Lower lobe of right lung (tissue), 2 donors: ENCODE measurements at regions not wholly inside any gene's neighbourhood (a gene's known extent, or its start where the extent isn't known, plus 50 kb on each side); places are given as distances from the start of the nearest gene placed in this dataset.
A peak's percentile ranks its signal among the peaks of the same experiment; 100 is the strongest.
"Not testable (repeated sequence)": the region's sequence is repeated elsewhere in the genome, so short reads cannot be mapped to it uniquely, and the experiment has no call there.

Source experiments
- ATAC-seq, 2 donors: fragments of 200-7000 bp; cut with Tn5 transposase; one replicate each; pipeline ENCODE4 v1.9.1; 2020 to 2022; ENCODE audit warnings: mild to moderate bottlenecking in 2 of 2, moderate library complexity in 2 of 2
- DNase-seq: peaks from one replicate; pipeline ENCODE4 v3.0.0-alpha.2; 2020
- H3K27ac ChIP-seq: fragments of 200-600 bp; one replicate; pipeline ENCODE4 v1.8.0; 2022
- H3K27me3 ChIP-seq: fragments of 200-600 bp; one replicate; pipeline ENCODE4 v1.8.0; 2022; ENCODE audit warnings: low read depth
- H3K36me3 ChIP-seq: fragments of 200-600 bp; one replicate; pipeline ENCODE4 v1.8.0; 2022; ENCODE audit warnings: mild to moderate bottlenecking
- H3K4me1 ChIP-seq: fragments of 200-600 bp; one replicate; pipeline ENCODE4 v1.8.0; 2022
- H3K4me3 ChIP-seq: fragments of 200-600 bp; one replicate; pipeline ENCODE4 v1.8.0; 2022; ENCODE audit warnings: mild to moderate bottlenecking
- H3K9me3 ChIP-seq: fragments of 200-600 bp; one replicate; pipeline ENCODE4 v1.8.0; 2022
- CTCF ChIP-seq: fragments of 200-600 bp; IDR thresholded peaks from one replicate; pipeline ENCODE4 v1.8.0; 2022; ENCODE audit warnings: antibody characterized with exemption, mild to moderate bottlenecking
- intact Hi-C: fragments of 100-400 bp; cut with DNase I; formaldehyde crosslinking; loops from one replicate; pipeline ENCODE4 v1.11.0; 2022
- donor health status: DM: no; HTN: yes; CAD: no; lungs with severe emphysema.

GRCh38 chr1:102466487-102466886, 469.8 kb upstream of the OLFM3 start:
- Histone ChIP-seq H3K27me3 (no peaks in the 10 kb centered on the region), H3K4me1 (no peaks in the 10 kb centered on the region), H3K36me3 (no peaks in the 10 kb centered on the region), H3K4me3 (no peak overlapping the region), H3K9me3 (no peaks in the 10 kb centered on the region), H3K27ac (no peak overlapping the region)
- TF ChIP-seq CTCF = no peak
- ATAC-seq (no peak), DNase-seq (no peak)
- intact Hi-C loops = no loop called here

- H3K9me3 ChIP-seq = no peaks in the 10 kb centered on the region
- no peak for DNase-seq
- H3K27me3 ChIP-seq = no peaks in the 10 kb centered on the region
- H3K4me1 ChIP-seq = no peaks in the 10 kb centered on the region
- H3K4me3 ChIP-seq = no peak overlapping the region
- intact Hi-C loops = no loop called here
- H3K27ac ChIP-seq = no peak overlapping the region
- ATAC-seq = no peak
- no peaks in the 10 kb centered on the region for H3K36me3 ChIP-seq
- no peak for TF ChIP-seq CTCF
These were observed 466.6 kb upstream of the OLFM3 start for GRCh38 chr1:102463328-102463727.

GRCh38 chr1:102442317-102442716, 445.6 kb upstream of the OLFM3 start:
- intact Hi-C loops, H3K27me3 ChIP-seq, H3K4me1 ChIP-seq, H3K9me3 ChIP-seq, ATAC-seq, DNase-seq, H3K4me3 ChIP-seq, H3K27ac ChIP-seq, H3K36me3 ChIP-seq: not testable (repeated sequence)

GRCh38 chr1:102435483-102435882, 438.8 kb upstream of the OLFM3 start:
- intact Hi-C loops = no loop called here
- Histone ChIP-seq H3K4me1 (no peaks in the 10 kb centered on the region), H3K9me3 (no peaks in the 10 kb centered on the region), H3K4me3 (no peak overlapping the region), H3K27me3 (no peaks in the 10 kb centered on the region), H3K27ac (no peak overlapping the region), H3K36me3 (no peaks in the 10 kb centered on the region)
- DNase-seq = no peak
- no peak for ATAC-seq
- no peak for TF ChIP-seq CTCF

GRCh38 chr1:102434421-102434820, 437.7 kb upstream of the OLFM3 start:
- no peaks in the 10 kb centered on the region for H3K9me3 ChIP-seq
- no peaks in the 10 kb centered on the region for H3K27me3 ChIP-seq
- no peak overlapping the region for H3K4me3 ChIP-seq
- no peaks in the 10 kb centered on the region for H3K4me1 ChIP-seq
- peak; percentile 18 for TF ChIP-seq CTCF
- intact Hi-C loops = no loop called here
- no peaks in the 10 kb centered on the region for H3K36me3 ChIP-seq
- no peak for ATAC-seq
- no peak overlapping the region for H3K27ac ChIP-seq
- DNase-seq = no peak

- H3K4me1 ChIP-seq = no peaks in the 10 kb centered on the region
- no peaks in the 10 kb centered on the region for H3K27me3 ChIP-seq
- no peak for ATAC-seq
- no peaks in the 10 kb centered on the region for H3K9me3 ChIP-seq
- intact Hi-C loops = no loop called here
- no peak for TF ChIP-seq CTCF
- H3K4me3 ChIP-seq = no peak overlapping the region
- no peaks in the 10 kb centered on the region for H3K36me3 ChIP-seq
- H3K27ac ChIP-seq = no peak overlapping the region
- DNase-seq = no peak
These were observed 434.5 kb upstream of the OLFM3 start for GRCh38 chr1:102431253-102431652.
